HG03045 (cell line): ENCODE measurements at regions not wholly inside any gene's neighbourhood (a gene's known extent, or its start where the extent isn't known, plus 50 kb on each side); places are given as distances from the start of the nearest gene placed in this dataset.

Experiments
- ATAC-seq: cut with Tn5 transposase; IDR thresholded peaks from one replicate; pipeline ENCODE4 v1.9.1; 2021; ENCODE audit warnings: mild to moderate bottlenecking, moderate library complexity; ENCODE audit not compliant: unreplicated experiment

GRCh38 chr5:2125171-2125900, 242.6 kb upstream of the IRX4 start:
- no peak for ATAC-seq

GRCh38 chr5:2124434-2125170, 241.9 kb upstream of the IRX4 start:
- no peak for ATAC-seq

GRCh38 chr5:2123874-2124273, 241.1 kb upstream of the IRX4 start:
- ATAC-seq, result no peak

DNA sequence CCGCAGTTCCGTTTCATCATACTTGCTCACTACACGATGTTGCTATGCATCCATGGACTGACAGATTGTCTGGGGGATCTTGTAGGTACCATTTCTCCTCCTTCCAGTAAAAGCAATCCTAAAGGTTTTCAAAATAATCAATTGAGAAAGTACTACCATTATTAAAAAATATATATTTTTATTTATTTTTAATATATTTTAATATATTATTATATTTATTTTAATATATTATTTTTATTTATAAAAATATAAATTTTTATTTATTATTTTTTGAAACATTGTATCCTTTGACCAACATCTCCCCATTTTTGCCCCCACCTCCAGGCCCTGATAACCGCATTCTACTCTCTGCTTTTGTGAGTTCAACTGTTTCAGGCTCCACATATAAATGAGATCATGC, 237.6 kb upstream of the IRX4 start:
- ATAC-seq, result no peak

DNA sequence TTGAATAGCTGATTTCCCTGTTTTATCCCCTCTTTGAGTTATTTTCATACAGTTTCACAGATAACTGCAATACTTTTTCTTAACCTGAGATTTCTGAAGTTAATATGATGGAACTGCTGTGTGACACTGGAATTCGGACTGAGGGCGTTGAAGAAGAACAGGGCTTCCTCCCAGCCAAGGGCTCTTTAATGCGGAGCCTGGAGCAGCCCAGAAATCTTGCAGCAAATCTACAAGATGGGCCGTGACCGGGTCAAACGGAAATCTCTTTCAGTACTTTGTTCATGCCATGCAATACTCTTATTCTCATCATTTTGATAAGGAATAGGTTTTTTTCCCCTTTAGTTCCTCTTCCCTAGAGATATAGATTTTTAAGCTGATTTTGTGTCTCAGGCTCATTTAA, 236.8 kb upstream of the IRX4 start:
- no peak for ATAC-seq

- ATAC-seq, result no peak
Observed at GRCh38 chr5:2113348-2114131, 230.8 kb upstream of the IRX4 start.

DNA sequence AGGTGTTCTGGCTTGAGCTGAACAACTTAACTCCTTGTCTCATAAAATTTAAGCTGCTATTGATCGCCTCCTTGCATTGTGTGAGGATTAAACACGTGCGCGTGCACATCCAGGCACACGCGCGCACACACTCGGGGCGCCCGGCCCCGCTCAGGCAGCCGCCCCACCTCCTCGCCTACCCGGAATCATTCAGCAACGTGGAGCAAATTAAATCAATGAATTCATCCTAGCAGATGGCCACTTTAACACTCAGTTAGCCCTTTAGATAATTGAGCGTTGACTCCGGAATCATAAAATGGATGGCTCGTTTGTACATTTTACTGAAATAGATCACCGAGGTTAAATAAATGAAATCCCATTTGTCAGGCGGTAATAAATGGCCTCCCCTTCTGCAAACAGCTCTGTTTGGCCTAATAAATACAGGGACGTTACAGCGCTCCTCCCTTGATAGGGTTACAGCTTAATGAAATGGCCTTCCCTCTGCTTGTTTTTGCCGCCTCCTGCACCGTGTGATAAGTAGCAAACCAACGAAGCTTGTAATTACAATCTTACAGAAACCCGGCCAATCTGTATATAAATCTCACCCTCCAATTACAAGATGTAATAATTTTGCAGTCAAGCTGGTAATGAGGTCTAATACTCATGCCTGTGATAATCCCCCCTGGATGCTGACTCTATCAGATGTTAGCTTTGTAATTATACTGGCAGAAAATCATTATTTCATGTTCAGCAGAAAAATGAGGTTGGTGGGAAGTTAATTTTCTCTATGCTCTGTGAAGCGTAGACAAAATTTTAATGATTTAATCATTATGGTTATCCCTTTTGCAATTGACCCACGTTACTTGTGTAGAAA, 229.7 kb upstream of the IRX4 start:
- no peak for ATAC-seq

- ATAC-seq, result no peak
Observed at GRCh38 chr5:2111569-2112105, 228.9 kb upstream of the IRX4 start.

GRCh38 chr5:2110934-2111462, 228.3 kb upstream of the IRX4 start:
- ATAC-seq, result no peak

DNA sequence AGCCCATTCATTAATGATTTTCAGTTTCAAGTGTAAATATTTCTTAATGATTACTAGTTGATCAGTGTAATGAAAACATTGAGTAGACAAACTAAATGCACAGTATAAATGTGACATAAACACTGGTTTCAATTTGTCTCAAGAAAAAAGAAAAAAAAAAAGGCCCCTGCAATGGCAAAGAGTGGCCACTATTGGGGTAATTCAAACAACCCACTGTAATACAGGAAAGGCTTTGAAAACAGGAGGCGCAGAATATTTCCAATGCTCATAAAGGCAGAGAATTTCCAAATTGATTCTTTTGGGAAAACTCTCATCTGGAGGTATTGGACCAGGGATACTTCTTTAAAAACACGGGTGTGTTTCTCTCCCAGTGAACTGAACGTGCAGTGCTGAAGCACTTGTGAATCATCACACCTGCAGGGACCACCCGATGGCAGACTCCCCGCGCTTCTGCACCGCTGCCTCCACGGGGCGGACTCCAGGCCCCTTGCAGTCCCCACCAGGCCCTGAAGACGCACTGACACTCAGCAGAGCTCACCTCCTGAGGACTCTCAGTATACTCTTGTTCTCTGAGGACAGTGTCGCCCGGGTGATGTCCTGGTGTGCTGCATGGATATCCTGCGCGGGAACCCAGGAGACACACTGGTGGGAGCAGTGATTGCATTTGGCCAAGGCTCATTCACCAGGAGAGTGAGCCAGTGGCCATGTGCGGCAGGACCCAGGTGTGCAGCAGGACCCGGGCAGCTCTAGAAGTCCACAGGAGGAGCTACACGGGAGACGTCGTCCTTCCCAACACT, 227.6 kb upstream of the IRX4 start:
- ATAC-seq, result no peak

DNA sequence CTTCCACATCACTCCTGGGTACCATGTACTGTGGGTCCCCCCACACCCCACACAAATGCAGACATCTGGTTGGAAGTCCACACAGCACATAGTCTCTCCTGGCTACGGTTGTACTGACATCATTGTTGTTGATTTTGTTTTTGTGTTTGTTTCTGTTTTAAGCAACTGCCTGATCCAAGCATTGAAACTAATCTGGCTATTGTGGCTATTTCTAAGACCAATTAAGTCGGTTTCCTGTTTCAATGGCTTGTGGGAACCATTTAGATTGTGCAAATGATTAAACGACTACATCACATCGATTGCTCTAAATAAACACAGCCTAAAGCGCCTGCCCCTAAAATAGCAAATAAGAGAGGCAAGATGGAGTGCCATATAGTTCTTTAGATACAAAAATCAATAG, 226.8 kb upstream of the IRX4 start:
- no peak for ATAC-seq

DNA sequence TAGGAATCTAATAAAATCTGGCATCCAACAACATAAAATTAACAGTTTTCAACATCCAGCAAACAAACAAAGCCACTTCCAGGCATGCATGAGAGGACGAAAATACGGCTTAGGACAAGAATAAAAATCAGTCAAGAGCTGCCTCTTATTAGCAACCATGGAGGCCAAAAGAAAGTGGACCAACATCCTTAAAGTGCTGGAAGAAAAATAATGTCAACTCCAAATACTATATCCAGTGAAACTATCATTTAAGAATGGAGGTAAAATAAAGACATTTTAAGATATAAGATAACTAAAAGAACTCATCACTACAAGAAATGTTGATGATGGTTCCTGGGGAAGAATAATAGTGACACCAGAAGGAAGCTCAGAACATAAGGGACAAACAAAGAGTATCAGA, 224.0 kb upstream of the IRX4 start:
- ATAC-seq, result no peak

DNA sequence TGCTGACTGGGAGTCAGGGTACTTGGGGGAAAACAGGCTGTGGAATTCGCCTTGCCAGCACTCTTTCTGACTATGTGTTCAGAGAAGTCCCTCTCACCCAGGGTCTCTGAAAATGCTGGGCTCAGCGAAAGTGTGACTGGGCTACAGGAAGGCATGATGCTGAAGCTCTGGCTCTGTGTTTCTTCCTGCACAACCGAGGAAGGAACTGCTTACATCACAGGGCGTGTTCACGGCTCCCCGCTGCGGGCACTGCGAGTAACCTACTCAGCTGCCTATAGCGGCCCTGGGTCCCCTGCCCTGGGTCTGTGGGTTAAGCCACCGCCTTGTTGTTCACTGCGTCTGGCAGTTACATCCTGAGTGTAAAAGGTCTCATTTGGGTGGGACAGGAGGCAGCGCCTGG, 222.4 kb upstream of the IRX4 start:
- ATAC-seq, result no peak

GRCh38 chr5:2103940-2104339, 221.2 kb upstream of the IRX4 start:
- no peak for ATAC-seq

- no peak for ATAC-seq
Observed at GRCh38 chr5:2102819-2103776, 220.4 kb upstream of the IRX4 start.

- ATAC-seq, result no peak
Observed at GRCh38 chr5:2101685-2102084, 219.0 kb upstream of the IRX4 start.

DNA sequence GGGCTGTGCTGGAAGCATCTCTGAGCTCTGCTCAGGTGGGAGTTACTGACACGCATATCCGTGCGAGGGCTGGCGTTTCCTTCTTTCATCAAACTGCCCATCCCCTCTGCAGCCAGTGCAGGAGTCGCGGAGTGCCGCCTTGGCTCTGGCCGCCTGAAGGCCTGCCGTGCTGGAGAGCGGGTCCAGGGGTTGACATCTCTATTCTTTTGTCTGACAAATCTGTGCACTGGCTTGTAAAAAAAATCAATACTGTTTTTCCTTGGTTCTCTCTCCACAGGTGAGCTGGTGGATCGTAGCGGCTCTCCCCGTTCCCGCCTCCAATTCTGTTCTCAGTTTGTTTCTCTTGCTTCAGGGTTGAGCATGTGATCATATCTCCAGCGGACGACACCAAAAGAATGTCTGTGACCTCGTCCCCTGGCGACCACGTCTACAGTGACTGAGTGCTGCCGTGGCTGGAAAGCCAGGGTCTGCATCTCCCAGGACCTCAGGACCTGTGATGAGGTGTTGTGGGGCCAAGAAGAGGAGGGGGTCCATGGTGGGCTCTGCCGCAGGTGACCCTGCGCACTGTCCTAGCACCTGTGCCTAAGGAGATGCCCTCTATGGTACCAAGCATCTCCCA, 214.3 kb upstream of the IRX4 start:
- no peak for ATAC-seq

GRCh38 chr5:2095011-2095410, 212.3 kb upstream of the IRX4 start:
- ATAC-seq, result no peak
